DND-41 (cell line): ENCODE measurements at regions not wholly inside any gene's neighbourhood (a gene's known extent, or its start where the extent isn't known, plus 50 kb on each side); places are given as distances from the start of the nearest gene placed in this dataset.

Experiments
- CTCF ChIP-seq: IDR thresholded peaks from 2 replicates; pipeline ENCODE4 v1.5.1; 2012; ENCODE audit warnings: borderline replicate concordance, low read length, moderate library complexity, mild to moderate bottlenecking; ENCODE audit not compliant: poor library complexity, severe bottlenecking; ENCODE audit errors: extremely low read depth
- EZH2 ChIP-seq: IDR thresholded peaks from 3 replicates; pipeline ENCODE4 v1.6.1; 2012; ENCODE audit warnings: borderline replicate concordance, low read depth, mild to moderate bottlenecking, moderate library complexity, low read length, inconsistent platforms; ENCODE audit not compliant: severe bottlenecking

- TF ChIP-seq CTCF (no peak), EZH2 (no peak)
Measured at GRCh38 chr7:138352570-138353461, 107.2 kb upstream of the TRIM24 start.
